MM.1S (cell line): ENCODE measurements at regions not wholly inside any gene's neighbourhood (a gene's known extent, or its start where the extent isn't known, plus 50 kb on each side); places are given as distances from the start of the nearest gene placed in this dataset.

Source experiments
- DNase-seq: peaks from one replicate; pipeline ENCODE4 v3.0.0-alpha.2; 2015
- H2AFZ ChIP-seq: fragments of 300-600 bp; sonication (generic); 2 replicates; pipeline ENCODE4 v1.6.0; 2016; ENCODE audit warnings: antibody characterized with exemption, low read length
- H3F3A ChIP-seq: fragments of 300-600 bp; sonication (generic); 2 replicates; pipeline ENCODE4 v1.6.1; 2016; ENCODE audit warnings: mild to moderate bottlenecking, antibody characterized with exemption, low read length, moderate library complexity, mixed read lengths; ENCODE audit not compliant: insufficient read depth
- H3K27ac ChIP-seq: fragments of 300-600 bp; sonication (generic); 2 replicates; pipeline ENCODE4 v1.5.1; 2016; ENCODE audit warnings: mild to moderate bottlenecking, low read length
- H3K27me3 ChIP-seq: fragments of 300-600 bp; sonication (generic); replicated peaks from 2 replicates; pipeline ENCODE4 v1.6.0; 2016; ENCODE audit warnings: low read length; ENCODE audit not compliant: insufficient read depth
- H3K36me3 ChIP-seq: fragments of 300-600 bp; sonication (generic); replicated peaks from 2 replicates; pipeline ENCODE4 v1.6.1; 2016; ENCODE audit warnings: mild to moderate bottlenecking, low read length, mixed read lengths; ENCODE audit not compliant: insufficient read depth
- H3K4me1 ChIP-seq: fragments of 300-600 bp; sonication (generic); 2 replicates; pipeline ENCODE4 v1.6.1; 2016; ENCODE audit warnings: low read length, mixed read lengths
- H3K4me2 ChIP-seq: fragments of 300-600 bp; sonication (generic); 2 replicates; pipeline ENCODE4 v1.6.0; 2016; ENCODE audit warnings: low read depth, low read length
- H3K4me3 ChIP-seq: fragments of 300-600 bp; sonication (generic); 2 replicates; pipeline ENCODE4 v1.5.1; 2016; ENCODE audit warnings: low read length, mixed read lengths
- H3K79me2 ChIP-seq: fragments of 300-600 bp; sonication (generic); 2 replicates; pipeline ENCODE4 v1.6.1; 2016; ENCODE audit warnings: mixed run types, low read length, mixed read lengths
- H3K9ac ChIP-seq: fragments of 300-600 bp; sonication (generic); 2 replicates; pipeline ENCODE4 v1.6.1; 2016; ENCODE audit warnings: low read length, mixed read lengths
- H3K9me2 ChIP-seq: fragments of 300-600 bp; sonication (generic); replicated peaks from 2 replicates; pipeline ENCODE4 v1.6.1; 2016; ENCODE audit warnings: mild to moderate bottlenecking, low read length, mixed read lengths; ENCODE audit not compliant: insufficient read depth
- H3K9me3 ChIP-seq: fragments of 300-600 bp; sonication (generic); replicated peaks from 2 replicates; pipeline ENCODE4 v1.6.1; 2016; ENCODE audit warnings: mild to moderate bottlenecking, low read length, mixed read lengths; ENCODE audit not compliant: insufficient read depth
- H4K20me1 ChIP-seq: fragments of 300-600 bp; sonication (generic); 2 replicates; pipeline ENCODE4 v1.6.1; 2016; ENCODE audit warnings: mild to moderate bottlenecking, low read length, moderate library complexity, mixed read lengths; ENCODE audit not compliant: insufficient read depth
- EZH2 ChIP-seq: fragments of 300-600 bp; sonication (generic); optimal IDR thresholded peaks from 2 replicates; pipeline ENCODE3; 2017; ENCODE audit warnings: low read depth, mild to moderate bottlenecking, antibody characterized with exemption, low read length, mixed read lengths
- EZH2phosphoT487 ChIP-seq: fragments of 300-600 bp; sonication (generic); IDR thresholded peaks from 2 replicates; pipeline ENCODE4 v1.6.1; 2018; ENCODE audit warnings: antibody characterized with exemption, low read length
- TF ChIP-seq, protein P1 (sequence below): fragments of 300-600 bp; sonication (generic); IDR thresholded peaks from 2 replicates; pipeline ENCODE4 v1.5.1; 2016; ENCODE audit warnings: antibody characterized with exemption, low read length, mixed read lengths

DNA sequence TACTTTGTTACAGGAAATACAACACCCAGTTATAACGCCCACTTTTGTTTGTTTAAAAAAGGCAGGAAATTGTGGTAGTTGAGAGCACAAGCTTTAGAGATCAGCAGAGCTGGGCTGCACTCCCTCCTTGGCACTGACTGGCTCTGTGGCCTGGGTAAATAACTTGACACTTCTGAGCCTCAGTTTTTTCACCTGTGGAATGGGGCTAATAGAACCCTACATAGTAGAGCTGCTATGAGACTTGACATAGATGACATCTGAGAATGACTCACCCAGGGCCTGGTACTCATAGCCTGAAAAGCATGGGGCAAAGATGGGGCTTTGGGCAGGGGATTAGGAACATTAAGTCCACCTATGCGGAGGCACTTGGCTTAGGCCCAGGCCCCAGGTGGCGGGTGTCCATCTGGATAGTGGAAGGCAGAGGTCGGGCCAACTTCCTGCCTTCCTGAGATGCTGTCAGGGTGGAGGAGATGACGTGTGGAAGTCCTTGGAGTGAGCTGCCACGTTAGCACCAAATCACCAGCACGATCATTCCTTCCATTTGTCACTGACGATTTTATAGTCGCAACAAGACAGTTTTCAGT lies 159.1 kb downstream of the KATNAL1 start:
- Histone ChIP-seq H4K20me1 (no peaks in the 10 kb centered on the region), H3F3A (no peaks in the 10 kb centered on the region), H3K4me3 (no peak overlapping the region), H3K9me2 (no peaks in the 10 kb centered on the region), H2AFZ (no peak overlapping the region), H3K4me1 (no peaks in the 10 kb centered on the region), H3K79me2 (no peaks in the 10 kb centered on the region), H3K4me2 (no peak overlapping the region), H3K27ac (no peak overlapping the region), H3K9ac (no peak overlapping the region), H3K36me3 (no peaks in the 10 kb centered on the region), H3K27me3 (no peaks in the 10 kb centered on the region), H3K9me3 (no peaks in the 10 kb centered on the region)
- no peak for TF ChIP-seq EZH2phosphoT487
- no peak for TF ChIP-seq EZH2
- TF ChIP-seq, protein P1, sequence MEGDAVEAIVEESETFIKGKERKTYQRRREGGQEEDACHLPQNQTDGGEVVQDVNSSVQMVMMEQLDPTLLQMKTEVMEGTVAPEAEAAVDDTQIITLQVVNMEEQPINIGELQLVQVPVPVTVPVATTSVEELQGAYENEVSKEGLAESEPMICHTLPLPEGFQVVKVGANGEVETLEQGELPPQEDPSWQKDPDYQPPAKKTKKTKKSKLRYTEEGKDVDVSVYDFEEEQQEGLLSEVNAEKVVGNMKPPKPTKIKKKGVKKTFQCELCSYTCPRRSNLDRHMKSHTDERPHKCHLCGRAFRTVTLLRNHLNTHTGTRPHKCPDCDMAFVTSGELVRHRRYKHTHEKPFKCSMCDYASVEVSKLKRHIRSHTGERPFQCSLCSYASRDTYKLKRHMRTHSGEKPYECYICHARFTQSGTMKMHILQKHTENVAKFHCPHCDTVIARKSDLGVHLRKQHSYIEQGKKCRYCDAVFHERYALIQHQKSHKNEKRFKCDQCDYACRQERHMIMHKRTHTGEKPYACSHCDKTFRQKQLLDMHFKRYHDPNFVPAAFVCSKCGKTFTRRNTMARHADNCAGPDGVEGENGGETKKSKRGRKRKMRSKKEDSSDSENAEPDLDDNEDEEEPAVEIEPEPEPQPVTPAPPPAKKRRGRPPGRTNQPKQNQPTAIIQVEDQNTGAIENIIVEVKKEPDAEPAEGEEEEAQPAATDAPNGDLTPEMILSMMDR, result no peak
- peak; percentile 38 for DNase-seq

DNA sequence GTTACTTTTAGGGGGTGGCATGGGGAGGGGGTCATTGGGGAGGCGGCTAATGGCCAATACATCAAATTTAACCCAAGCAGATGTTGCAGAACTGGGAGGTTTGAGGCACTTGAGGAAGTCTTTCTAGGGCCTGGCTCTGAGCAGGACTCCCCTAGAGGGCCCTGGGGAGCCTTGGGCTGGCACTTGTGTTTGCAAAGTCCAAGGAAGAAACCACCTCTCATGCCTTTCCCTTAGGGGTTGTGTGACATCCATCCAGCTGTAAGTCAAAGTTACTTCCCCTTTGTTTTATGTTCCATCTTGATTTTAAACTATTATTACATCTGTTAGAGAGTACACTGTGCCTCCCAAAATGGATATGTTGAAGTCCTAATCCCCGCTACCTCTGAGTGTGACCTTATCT lies 159.9 kb downstream of the KATNAL1 start:
- no peak overlapping the region for H3K4me2 ChIP-seq
- H3K9ac ChIP-seq, result no peak overlapping the region
- H4K20me1 ChIP-seq, result no peaks in the 10 kb centered on the region
- H3K27me3 ChIP-seq, result no peaks in the 10 kb centered on the region
- TF ChIP-seq EZH2 (no peak), EZH2phosphoT487 (no peak)
- H3K79me2 ChIP-seq, result no peaks in the 10 kb centered on the region
- no peak overlapping the region for H2AFZ ChIP-seq
- no peaks in the 10 kb centered on the region for H3K36me3 ChIP-seq
- H3K4me1 ChIP-seq, result no peaks in the 10 kb centered on the region
- no peak overlapping the region for H3K27ac ChIP-seq
- H3K9me3 ChIP-seq, result no peaks in the 10 kb centered on the region
- no peak overlapping the region for H3K4me3 ChIP-seq
- no peak for DNase-seq
- no peaks in the 10 kb centered on the region for H3F3A ChIP-seq
- H3K9me2 ChIP-seq, result no peaks in the 10 kb centered on the region

DNA sequence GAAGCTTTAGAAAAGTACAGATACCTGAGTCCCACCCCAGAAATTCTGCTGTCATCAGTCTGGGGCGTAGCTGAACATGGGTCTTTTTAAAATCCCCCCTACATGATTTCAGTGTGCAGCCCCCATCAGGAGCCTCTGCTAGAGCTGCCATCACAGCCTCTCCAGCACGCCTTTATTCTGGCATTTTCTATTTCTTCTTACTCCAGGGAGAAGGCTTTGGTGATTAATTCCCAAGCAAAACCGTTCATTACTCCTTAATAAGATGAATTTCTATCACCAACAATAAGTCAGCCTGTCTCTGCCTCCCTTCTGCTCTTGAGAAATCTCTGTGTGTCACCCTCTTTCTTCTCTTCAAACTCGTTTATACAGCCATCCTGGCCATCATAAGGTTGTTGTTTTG lies 160.3 kb downstream of the KATNAL1 start:
- H3K27ac ChIP-seq, result no peak overlapping the region
- no peaks in the 10 kb centered on the region for H4K20me1 ChIP-seq
- H3K9me3 ChIP-seq, result no peaks in the 10 kb centered on the region

More for the DNA sequence above, 160.3 kb downstream of the KATNAL1 start:
- H3K4me3 ChIP-seq, result no peak overlapping the region
- no peak for DNase-seq
- H3K9me2 ChIP-seq, result no peaks in the 10 kb centered on the region
- H3K27me3 ChIP-seq, result no peaks in the 10 kb centered on the region
- no peaks in the 10 kb centered on the region for H3K36me3 ChIP-seq
- no peak overlapping the region for H3K9ac ChIP-seq
- H2AFZ ChIP-seq, result no peak overlapping the region
- TF ChIP-seq EZH2 (no peak), EZH2phosphoT487 (no peak)
- TF ChIP-seq, protein P1, result no peak
- no peaks in the 10 kb centered on the region for H3K79me2 ChIP-seq
- no peaks in the 10 kb centered on the region for H3K4me1 ChIP-seq
- no peak overlapping the region for H3K4me2 ChIP-seq
- no peaks in the 10 kb centered on the region for H3F3A ChIP-seq
